CD4-positive, CD25-positive, alpha-beta regulatory T cell (primary cell): ENCODE measurements at regions not wholly inside any gene's neighbourhood (a gene's known extent, or its start where the extent isn't known, plus 50 kb on each side); places are given as distances from the start of the nearest gene placed in this dataset.
"Not testable (repeated sequence)": the region's sequence is repeated elsewhere in the genome, so short reads cannot be mapped to it uniquely, and the experiment has no call there.

ENCODE experiments used
- ATAC-seq, 2 donors: fragments of 150-1000 bp; cut with Tn5 transposase; one replicate each; pipeline ENCODE4 v1.10.0; 2021; ENCODE audit warnings: low read depth in 2 of 2, moderate number of reproducible peaks in 2 of 2, moderate library complexity in 1 of 2
- DNase-seq, 3 donors: peaks; one replicate each; pipeline versions ENCODE4 v3.0.0 to v3.0.0-alpha.2; 2012 to 2022; ENCODE audit warnings: mixed read lengths in 1 of 3
- H3K27ac ChIP-seq: one replicate; pipeline ENCODE4 v1.7.0; 2013; ENCODE audit warnings: mild to moderate bottlenecking, low read length; ENCODE audit not compliant: insufficient read depth, poor library complexity, severe bottlenecking
- H3K27me3 ChIP-seq: one replicate; pipeline ENCODE4 v1.7.0; 2013; ENCODE audit warnings: low read length; ENCODE audit not compliant: control insufficient read depth, insufficient read depth
- H3K36me3 ChIP-seq: one replicate; pipeline ENCODE4 v1.7.0; 2013; ENCODE audit warnings: mild to moderate bottlenecking, low read length, moderate library complexity; ENCODE audit not compliant: control insufficient read depth, insufficient read depth
- H3K4me1 ChIP-seq: 2 replicates; pipeline ENCODE4 v1.7.0; 2013; ENCODE audit warnings: mild to moderate bottlenecking, low read length; ENCODE audit not compliant: insufficient read depth, control insufficient read depth, poor library complexity, severe bottlenecking
- H3K4me3 ChIP-seq: one replicate; pipeline ENCODE4 v1.7.0; 2013; ENCODE audit warnings: low read depth, mild to moderate bottlenecking, low read length, moderate library complexity
- H3K9me3 ChIP-seq, 2 experiments: 1 replicate in 1 of 2; 2 replicates in 1 of 2; pipeline ENCODE4 v1.7.0; 2013; ENCODE audit warnings: low read length in 2 of 2, mild to moderate bottlenecking in 1 of 2, moderate library complexity in 1 of 2; ENCODE audit not compliant: control insufficient read depth in 2 of 2
- H3K27ac Mint-ChIP-seq, 3 donors: one replicate each; pipeline ENCODE4 v1.8.0; 2020 to 2022; ENCODE audit warnings: mild to moderate bottlenecking in 3 of 3, mixed read lengths in 3 of 3, moderate library complexity in 2 of 3
- H3K27me3 Mint-ChIP-seq: one replicate; pipeline ENCODE4 v1.8.0; 2022; ENCODE audit warnings: mild to moderate bottlenecking, mixed read lengths
- H3K36me3 Mint-ChIP-seq: one replicate; pipeline ENCODE4 v1.8.0; 2020; ENCODE audit warnings: mixed read lengths
- H3K4me1 Mint-ChIP-seq, 4 donors: one replicate each; pipeline ENCODE4 v1.8.0; 2020 to 2022; ENCODE audit warnings: mixed read lengths in 4 of 4, mild to moderate bottlenecking in 1 of 4
- H3K4me3 Mint-ChIP-seq, 4 donors: one replicate each; pipeline ENCODE4 v1.8.0; 2020 to 2022; ENCODE audit warnings: mild to moderate bottlenecking in 4 of 4, mixed read lengths in 4 of 4, moderate library complexity in 3 of 4
- H3K9me3 Mint-ChIP-seq, 7 donors: one replicate each; pipeline ENCODE4 v1.8.0; 2020 to 2022; ENCODE audit warnings: mixed read lengths in 7 of 7, mild to moderate bottlenecking in 3 of 7, moderate library complexity in 2 of 7

DNA sequence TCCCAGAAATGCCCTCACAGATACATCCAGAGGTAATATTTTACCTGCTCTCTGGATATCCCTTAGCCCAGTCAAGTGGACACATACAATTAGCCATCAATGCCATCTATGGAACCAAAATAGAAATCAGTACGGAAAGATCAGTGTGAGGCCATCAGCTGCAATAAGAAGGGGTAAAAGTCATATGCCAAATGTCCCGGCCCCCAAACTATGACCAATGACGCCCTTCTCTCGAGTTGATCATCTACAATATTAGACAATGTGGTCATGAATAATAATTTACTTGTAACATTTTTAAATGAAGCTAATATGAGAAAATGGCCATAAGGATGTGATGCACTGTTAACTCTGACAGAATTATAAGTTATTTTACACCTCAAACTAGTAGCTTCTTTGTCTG, 588.9 kb downstream of the POM121L12 start:
- DNase-seq (no peak), ATAC-seq (no peak)
- no peaks in the 10 kb centered on the region for H3K4me1 Mint-ChIP-seq
- H3K9me3 Mint-ChIP-seq, result peaks cover 4 to 19% (median 13%) of the 10 kb centered on the region in 7 donors
- Histone ChIP-seq H3K4me1 (no peaks in the 10 kb centered on the region), H3K4me3 (no peak overlapping the region), H3K27me3 (no peaks in the 10 kb centered on the region), H3K9me3 (peaks cover 2 to 4% of the 10 kb centered on the region in 2 experiments), H3K27ac (no peak overlapping the region), H3K36me3 (no peaks in the 10 kb centered on the region)
- no peaks in the 10 kb centered on the region for H3K27me3 Mint-ChIP-seq
- H3K27ac Mint-ChIP-seq, result no peak overlapping the region
- H3K36me3 Mint-ChIP-seq, result no peaks in the 10 kb centered on the region
- no peak overlapping the region for H3K4me3 Mint-ChIP-seq

DNA sequence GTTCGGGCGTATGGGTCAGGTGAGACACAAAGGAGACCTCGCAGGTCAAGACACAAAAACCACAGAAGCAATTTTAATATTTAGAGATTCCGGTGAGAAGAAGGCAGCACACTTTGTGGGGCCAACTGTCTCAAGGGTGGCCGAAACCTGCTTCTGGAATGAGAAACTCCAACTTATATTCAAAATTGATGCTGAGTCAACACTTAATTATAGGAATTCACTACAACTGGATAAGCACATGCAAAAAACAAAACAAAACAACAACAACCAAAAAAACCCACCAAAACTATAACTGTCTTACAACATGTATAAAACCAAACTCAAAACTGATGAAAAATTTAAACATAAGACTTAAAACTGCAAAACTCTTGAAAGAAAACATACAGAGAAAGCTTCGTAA, 593.3 kb downstream of the POM121L12 start:
- Histone ChIP-seq H3K4me3 (no peak overlapping the region), H3K27ac (no peak overlapping the region), H3K36me3 (no peaks in the 10 kb centered on the region), H3K4me1 (no peaks in the 10 kb centered on the region), H3K27me3 (no peaks in the 10 kb centered on the region), H3K9me3 (peaks cover 4 to 7% of the 10 kb centered on the region in 2 experiments)
- no peak overlapping the region for H3K4me3 Mint-ChIP-seq
- peaks cover 6 to 26% (median 10%) of the 10 kb centered on the region in 7 donors for H3K9me3 Mint-ChIP-seq
- no peak overlapping the region for H3K27ac Mint-ChIP-seq
- no peaks in the 10 kb centered on the region for H3K36me3 Mint-ChIP-seq
- H3K27me3 Mint-ChIP-seq, result no peaks in the 10 kb centered on the region
- H3K4me1 Mint-ChIP-seq, result no peaks in the 10 kb centered on the region
- ATAC-seq (no peak), DNase-seq (no peak)

DNA sequence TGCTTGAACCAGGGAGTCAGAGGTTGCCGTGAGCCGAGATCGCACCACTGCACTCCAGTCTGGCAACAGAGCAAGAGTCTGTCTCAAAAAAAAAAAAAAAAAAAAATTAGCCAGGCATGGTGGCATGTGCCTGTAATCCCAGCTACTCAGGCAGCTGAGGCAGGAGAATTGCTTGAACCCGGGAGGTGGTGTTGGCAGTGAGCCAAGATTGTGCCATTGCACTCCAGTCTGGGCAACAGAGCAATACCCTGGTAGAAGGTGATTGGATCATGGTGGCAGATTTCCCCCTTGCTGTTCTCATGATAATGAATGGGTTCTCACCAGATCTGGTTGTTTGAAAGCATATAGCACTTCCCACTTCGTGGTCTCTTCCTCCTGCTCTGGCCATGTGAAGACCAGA, 599.8 kb downstream of the POM121L12 start:
- H3K4me3 ChIP-seq, DNase-seq, H3K4me3 Mint-ChIP-seq, H3K36me3 Mint-ChIP-seq, H3K27me3 Mint-ChIP-seq, H3K36me3 ChIP-seq, H3K4me1 Mint-ChIP-seq, H3K4me1 ChIP-seq, H3K27ac Mint-ChIP-seq, ATAC-seq, H3K27me3 ChIP-seq, H3K27ac ChIP-seq: not testable (repeated sequence)
- H3K9me3 ChIP-seq, result peaks cover 6 to 11% of the 10 kb centered on the region in 2 experiments
- H3K9me3 Mint-ChIP-seq, result peaks cover 6 to 40% (median 10%) of the 10 kb centered on the region in 7 donors

DNA sequence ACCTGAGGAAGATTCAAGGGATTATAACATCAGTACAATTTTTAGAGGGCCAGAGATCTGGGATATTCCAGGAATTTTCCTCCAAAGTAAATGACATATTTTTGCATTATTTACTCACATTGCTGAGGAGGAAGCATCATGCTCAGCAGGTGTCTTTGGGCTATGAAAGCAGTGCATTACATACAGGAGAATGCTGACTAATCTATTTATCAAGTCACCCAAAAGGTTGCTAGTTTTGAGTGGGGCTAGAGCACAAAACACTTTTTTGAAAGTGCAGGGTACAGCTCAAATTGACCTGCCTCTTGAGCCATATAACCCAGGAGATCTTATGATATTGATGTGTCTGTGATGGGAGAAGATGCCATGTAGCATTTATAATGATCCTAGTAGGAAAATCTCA, 603.1 kb downstream of the POM121L12 start:
- Histone ChIP-seq H3K4me1 (no peaks in the 10 kb centered on the region), H3K27me3 (no peaks in the 10 kb centered on the region), H3K9me3 (peaks cover 6 to 9% of the 10 kb centered on the region in 2 experiments), H3K27ac (no peak overlapping the region), H3K36me3 (no peaks in the 10 kb centered on the region), H3K4me3 (no peak overlapping the region)
- Mint-ChIP-seq H3K27ac (no peak overlapping the region), H3K4me3 (no peak overlapping the region), H3K27me3 (no peaks in the 10 kb centered on the region), H3K4me1 (no peaks in the 10 kb centered on the region), H3K36me3 (no peaks in the 10 kb centered on the region), H3K9me3 (peaks cover 0 to 35% (median 11%) of the 10 kb centered on the region in 7 donors)
- DNase-seq (no peak), ATAC-seq (no peak)

DNA sequence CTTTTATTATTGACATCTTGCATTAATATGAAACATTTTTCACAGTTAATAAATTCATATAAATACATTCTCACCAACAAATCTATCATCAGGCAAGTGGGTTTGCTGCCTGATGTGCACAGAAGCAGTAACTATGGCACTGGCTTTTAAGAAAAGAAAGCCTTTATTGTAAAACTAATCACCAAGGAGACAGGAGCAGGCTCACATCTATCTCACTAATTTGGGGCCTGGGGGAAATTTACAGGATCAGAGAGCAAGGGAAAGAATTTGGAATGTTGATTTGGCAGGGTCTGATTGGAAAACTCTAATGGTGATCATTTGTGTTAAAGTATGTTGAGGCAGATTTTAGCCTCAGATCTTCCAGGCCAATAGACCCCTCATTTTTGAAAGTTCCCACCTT, 605.7 kb downstream of the POM121L12 start:
- Mint-ChIP-seq H3K9me3 (peaks cover 0 to 41% (median 7%) of the 10 kb centered on the region in 7 donors), H3K4me1 (no peaks in the 10 kb centered on the region), H3K4me3 (no peak overlapping the region), H3K27ac (no peak overlapping the region), H3K36me3 (no peaks in the 10 kb centered on the region), H3K27me3 (no peaks in the 10 kb centered on the region)
- no peak overlapping the region for H3K27ac ChIP-seq
- ATAC-seq (no peak), DNase-seq (no peak)
- H3K27me3 ChIP-seq, result no peaks in the 10 kb centered on the region
- H3K4me1 ChIP-seq, result no peaks in the 10 kb centered on the region
- H3K4me3 ChIP-seq, result no peak overlapping the region
- H3K9me3 ChIP-seq, result peaks cover 0 to 6% of the 10 kb centered on the region in 2 experiments
- H3K36me3 ChIP-seq, result no peaks in the 10 kb centered on the region

DNA sequence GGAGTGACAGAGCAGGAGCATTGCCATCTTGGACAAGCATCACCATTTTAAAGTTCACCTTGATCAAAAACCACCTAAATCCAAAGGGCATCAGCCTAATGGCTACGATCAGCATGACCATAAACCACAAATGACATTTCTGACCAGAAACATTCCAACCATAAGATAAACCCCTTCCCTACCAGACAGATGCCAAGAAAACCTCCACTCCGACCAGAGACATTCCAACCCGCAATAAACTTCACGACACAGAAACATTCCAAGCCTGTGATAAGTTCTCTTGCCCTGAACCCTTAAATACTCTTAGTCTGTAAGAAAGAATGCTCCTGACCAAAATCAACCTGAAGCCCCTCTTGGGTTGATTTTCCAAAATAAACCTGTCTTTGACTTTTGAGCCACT, 606.9 kb downstream of the POM121L12 start:
- H3K4me3 ChIP-seq, result no peak overlapping the region
- H3K27me3 Mint-ChIP-seq, result no peaks in the 10 kb centered on the region
- ATAC-seq (no peak), DNase-seq (no peak)
- H3K4me1 ChIP-seq, result no peaks in the 10 kb centered on the region
- H3K4me3 Mint-ChIP-seq, result no peak overlapping the region
- no peaks in the 10 kb centered on the region for H3K36me3 ChIP-seq
- no peaks in the 10 kb centered on the region for H3K4me1 Mint-ChIP-seq
- H3K27me3 ChIP-seq, result no peaks in the 10 kb centered on the region
- no peaks in the 10 kb centered on the region for H3K36me3 Mint-ChIP-seq
- H3K27ac Mint-ChIP-seq, result no peak overlapping the region
- no peak overlapping the region for H3K27ac ChIP-seq
- peaks cover 0 to 6% of the 10 kb centered on the region in 2 experiments for H3K9me3 ChIP-seq
- H3K9me3 Mint-ChIP-seq, result peaks cover 0 to 39% (median 8%) of the 10 kb centered on the region in 7 donors

DNA sequence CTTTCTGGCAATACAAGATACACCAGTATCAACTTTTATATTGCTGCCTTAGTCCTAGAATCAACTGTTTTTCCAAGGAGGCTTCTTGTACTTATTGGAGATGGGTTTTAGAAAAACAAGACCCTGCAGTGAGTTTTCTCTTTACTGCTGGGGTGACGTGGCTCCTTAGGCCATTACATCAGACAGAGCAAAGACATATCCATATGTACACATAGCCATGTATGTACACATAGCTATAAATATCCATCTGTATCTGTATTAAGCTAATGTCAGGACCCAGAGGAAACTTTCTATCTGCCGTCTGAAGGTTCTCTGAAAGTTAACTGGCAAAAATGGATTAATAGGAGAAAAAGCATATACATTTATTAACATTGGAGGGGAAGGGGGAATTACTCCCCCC, 607.4 kb downstream of the POM121L12 start:
- Mint-ChIP-seq H3K36me3 (no peaks in the 10 kb centered on the region), H3K27me3 (no peaks in the 10 kb centered on the region), H3K4me1 (no peaks in the 10 kb centered on the region), H3K4me3 (no peak overlapping the region), H3K9me3 (peaks cover 0 to 36% (median 8%) of the 10 kb centered on the region in 7 donors), H3K27ac (no peak overlapping the region)
- no peaks in the 10 kb centered on the region for H3K36me3 ChIP-seq
- no peaks in the 10 kb centered on the region for H3K4me1 ChIP-seq
- H3K27me3 ChIP-seq, result no peaks in the 10 kb centered on the region
- H3K27ac ChIP-seq, result no peak overlapping the region
- H3K9me3 ChIP-seq, result peaks cover 0 to 6% of the 10 kb centered on the region in 2 experiments
- DNase-seq (no peak), ATAC-seq (no peak)
- no peak overlapping the region for H3K4me3 ChIP-seq

DNA sequence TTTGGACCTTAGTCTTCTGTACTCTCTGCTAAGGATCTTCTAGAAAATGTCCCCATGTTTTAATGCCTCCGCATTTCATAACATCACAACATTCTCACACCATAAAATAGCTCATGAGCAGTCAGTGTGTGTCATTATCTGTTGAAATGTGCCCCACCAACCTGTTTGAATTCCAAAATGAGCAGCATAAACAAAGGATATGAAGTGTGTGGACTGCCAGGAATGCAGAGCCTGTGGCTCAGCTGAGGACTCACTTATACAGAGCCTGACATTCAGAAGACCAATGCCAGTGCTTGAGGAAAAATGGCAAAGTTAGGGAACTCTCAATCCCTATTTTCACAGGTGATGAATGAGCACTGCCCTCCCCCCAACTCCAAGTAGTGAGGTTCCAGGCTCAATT, 621.4 kb downstream of the POM121L12 start:
- Histone ChIP-seq H3K4me1 (no peaks in the 10 kb centered on the region), H3K36me3 (no peaks in the 10 kb centered on the region), H3K27me3 (no peaks in the 10 kb centered on the region), H3K27ac (no peak overlapping the region), H3K9me3 (peaks cover 4 to 5% of the 10 kb centered on the region in 2 experiments), H3K4me3 (no peak overlapping the region)
- DNase-seq (no peak), ATAC-seq (no peak)
- H3K4me1 Mint-ChIP-seq, result no peaks in the 10 kb centered on the region
- no peak overlapping the region for H3K4me3 Mint-ChIP-seq
- peaks cover 0 to 46% (median 11%) of the 10 kb centered on the region in 7 donors for H3K9me3 Mint-ChIP-seq
- H3K27me3 Mint-ChIP-seq, result no peaks in the 10 kb centered on the region
- no peaks in the 10 kb centered on the region for H3K36me3 Mint-ChIP-seq
- no peak overlapping the region for H3K27ac Mint-ChIP-seq
